ENCODE measurements at regions not wholly inside any gene's neighbourhood (a gene's known extent, or its start where the extent isn't known, plus 50 kb on each side); places are given as distances from the start of the nearest gene placed in this dataset.
"Not testable (repeated sequence)": the region's sequence is repeated elsewhere in the genome, so short reads cannot be mapped to it uniquely, and the experiment has no call there.

- no peak for DNase-seq (ENCODE audit: low spot score)
- in situ Hi-C loops (cut with HindIII; ENCODE audit: low sequenced_read_pairs) = no loop called here
Measured at GRCh38 chr18:47730795-47731194, 199.7 kb downstream of the SMAD2 start.

GRCh38 chr18:47729356-47729755, 201.1 kb downstream of the SMAD2 start:
- in situ Hi-C loops (cut with HindIII; ENCODE audit: low sequenced_read_pairs) = no loop called here

GRCh38 chr18:47728921-47729320, 201.5 kb downstream of the SMAD2 start:
- in situ Hi-C loops (cut with HindIII; ENCODE audit: low sequenced_read_pairs) = no loop called here
- DNase-seq (ENCODE audit: low spot score) = no peak

More at GRCh38 chr18:47729356-47729755, 201.1 kb downstream of the SMAD2 start:
- DNase-seq (ENCODE audit: low spot score) = no peak

GRCh38 chr18:47727409-47727808, 203.1 kb downstream of the SMAD2 start:
- DNase-seq (ENCODE audit: low spot score) = no peak
- in situ Hi-C loops (cut with HindIII; ENCODE audit: low sequenced_read_pairs) = no loop called here

GRCh38 chr18:47726550-47726949, 203.9 kb downstream of the SMAD2 start:
- DNase-seq (ENCODE audit: low spot score) = no peak
- in situ Hi-C loops (cut with HindIII; ENCODE audit: low sequenced_read_pairs) = no loop called here

- no peak for DNase-seq (ENCODE audit: low spot score)
- in situ Hi-C loops (cut with HindIII; ENCODE audit: low sequenced_read_pairs) = no loop called here
Measured at GRCh38 chr18:47725656-47726055, 204.8 kb downstream of the SMAD2 start.

- in situ Hi-C loops (cut with HindIII; ENCODE audit: low sequenced_read_pairs) = no loop called here
- no peak for DNase-seq (ENCODE audit: low spot score)
Measured at GRCh38 chr18:47724186-47724975, 206.1 kb downstream of the SMAD2 start.

GRCh38 chr18:47721876-47722275, 208.6 kb downstream of the SMAD2 start:
- no peak for DNase-seq (ENCODE audit: low spot score)
- in situ Hi-C loops (cut with HindIII; ENCODE audit: low sequenced_read_pairs) = no loop called here

GRCh38 chr18:47720741-47721140, 209.7 kb downstream of the SMAD2 start:
- in situ Hi-C loops (cut with HindIII; ENCODE audit: low sequenced_read_pairs) = no loop called here
- no peak for DNase-seq (ENCODE audit: low spot score)

GRCh38 chr18:47719096-47719780, 211.2 kb downstream of the SMAD2 start:
- DNase-seq (ENCODE audit: low spot score) = no peak
- in situ Hi-C loops (cut with HindIII; ENCODE audit: low sequenced_read_pairs) = no loop called here

GRCh38 chr18:47718646-47719045, 211.8 kb downstream of the SMAD2 start:
- in situ Hi-C loops (cut with HindIII; ENCODE audit: low sequenced_read_pairs) = no loop called here
- no peak for DNase-seq (ENCODE audit: low spot score)

GRCh38 chr18:47717257-47717656, 213.2 kb downstream of the SMAD2 start:
- no peak for DNase-seq (ENCODE audit: low spot score)
- in situ Hi-C loops (cut with HindIII; ENCODE audit: low sequenced_read_pairs) = no loop called here

- DNase-seq (ENCODE audit: low spot score) = no peak
- in situ Hi-C loops (cut with HindIII; ENCODE audit: low sequenced_read_pairs) = no loop called here
Measured at GRCh38 chr18:47716632-47717185, 213.8 kb downstream of the SMAD2 start.

GRCh38 chr18:47710451-47710850, 220.0 kb downstream of the SMAD2 start:
- in situ Hi-C loops (cut with HindIII; ENCODE audit: low sequenced_read_pairs) = no loop called here
- no peak for DNase-seq (ENCODE audit: low spot score)

GRCh38 chr18:47709556-47709955, 220.9 kb downstream of the SMAD2 start:
- no peak for DNase-seq (ENCODE audit: low spot score)
- in situ Hi-C loops (cut with HindIII; ENCODE audit: low sequenced_read_pairs) = no loop called here

GRCh38 chr18:47708206-47708605, 222.3 kb downstream of the SMAD2 start:
- in situ Hi-C loops (cut with HindIII; ENCODE audit: low sequenced_read_pairs) = no loop called here
- DNase-seq (ENCODE audit: low spot score) = no peak

GRCh38 chr18:47701134-47701533, 229.3 kb downstream of the SMAD2 start:
- DNase-seq (ENCODE audit: low spot score) = no peak
- in situ Hi-C loops (cut with HindIII; ENCODE audit: low sequenced_read_pairs) = no loop called here

GRCh38 chr18:47696870-47697269, 233.6 kb downstream of the SMAD2 start:
- in situ Hi-C loops (cut with HindIII; ENCODE audit: low sequenced_read_pairs) = no loop called here
- no peak for DNase-seq (ENCODE audit: low spot score)

- no peak for DNase-seq (ENCODE audit: low spot score)
- in situ Hi-C loops (cut with HindIII; ENCODE audit: low sequenced_read_pairs) = no loop called here
Measured at GRCh38 chr18:47691611-47692010, 238.8 kb downstream of the SMAD2 start.

GRCh38 chr18:47690778-47691177, 239.7 kb downstream of the SMAD2 start:
- in situ Hi-C loops (cut with HindIII; ENCODE audit: low sequenced_read_pairs); DNase-seq (ENCODE audit: low spot score): not testable (repeated sequence)
